OCI-LY1 (cell line): ENCODE measurements at regions not wholly inside any gene's neighbourhood (a gene's known extent, or its start where the extent isn't known, plus 50 kb on each side); places are given as distances from the start of the nearest gene placed in this dataset.

Experiments used
- H2AFZ ChIP-seq: fragments of 200-600 bp; sonication (generic), shearing (Covaris generic); 2 replicates; pipeline ENCODE4 v1.6.0; 2014; ENCODE audit warnings: antibody characterized with exemption, mild to moderate bottlenecking, low read length
- H3F3A ChIP-seq: fragments of 200-600 bp; sonication (generic), shearing (Covaris generic); 2 replicates; pipeline ENCODE4 v1.6.0; 2014; ENCODE audit warnings: mild to moderate bottlenecking, antibody characterized with exemption, low read length, moderate library complexity; ENCODE audit not compliant: insufficient read depth
- H3K27ac ChIP-seq: fragments of 200-600 bp; sonication (generic); 2 replicates; pipeline ENCODE4 v1.5.1; 2014; ENCODE audit warnings: low read length, mixed run types, mild to moderate bottlenecking, low read depth; ENCODE audit not compliant: poor library complexity, severe bottlenecking
- H3K27me3 ChIP-seq: fragments of 200-600 bp; sonication (generic); 2 replicates; pipeline ENCODE4 v1.6.0; 2014; ENCODE audit warnings: antibody characterized with exemption, mild to moderate bottlenecking, low read length, moderate library complexity; ENCODE audit not compliant: insufficient read depth
- H3K36me3 ChIP-seq: fragments of 200-600 bp; sonication (generic); 2 replicates; pipeline ENCODE4 v1.6.1; 2014; ENCODE audit warnings: mild to moderate bottlenecking, antibody characterized with exemption, low read length, moderate library complexity, mixed read lengths; ENCODE audit not compliant: insufficient read depth
- H3K4me1 ChIP-seq: fragments of 200-600 bp; sonication (generic); 2 replicates; pipeline ENCODE4 v1.5.1; 2014; ENCODE audit warnings: mild to moderate bottlenecking, low read length, moderate library complexity; ENCODE audit not compliant: insufficient read depth, severe bottlenecking
- H3K4me2 ChIP-seq: fragments of 200-600 bp; sonication (generic), shearing (Covaris generic); 2 replicates; pipeline ENCODE4 v1.6.1; 2014; ENCODE audit warnings: low read length
- H3K4me3 ChIP-seq: fragments of 200-600 bp; sonication (generic); 2 replicates; pipeline ENCODE4 v1.5.1; 2014; ENCODE audit warnings: low read length, low read depth, mild to moderate bottlenecking, mixed read lengths; ENCODE audit not compliant: poor library complexity, severe bottlenecking
- H3K79me2 ChIP-seq: fragments of 200-600 bp; shearing (Covaris generic); 2 replicates; pipeline ENCODE4 v1.6.1; 2016; ENCODE audit warnings: mixed run types, low read length, mixed read lengths; ENCODE audit not compliant: insufficient read depth
- H3K9ac ChIP-seq: fragments of 200-600 bp; sonication (generic), shearing (Covaris generic); 2 replicates; pipeline ENCODE4 v1.6.1; 2014; ENCODE audit warnings: mild to moderate bottlenecking, low read length, mixed read lengths
- H3K9me2 ChIP-seq: fragments of 200-600 bp; sonication (generic), shearing (Covaris generic); 2 replicates; pipeline ENCODE4 v1.6.1; 2014; ENCODE audit warnings: low read depth, mild to moderate bottlenecking, low read length, mixed read lengths
- H3K9me3 ChIP-seq: fragments of 200-600 bp; shearing (Covaris generic); 2 replicates; pipeline ENCODE4 v1.6.1; 2014; ENCODE audit warnings: low read length, mixed read lengths
- H4K20me1 ChIP-seq: fragments of 200-600 bp; sonication (generic), shearing (Covaris generic); 2 replicates; pipeline ENCODE4 v1.6.0; 2016; ENCODE audit warnings: mild to moderate bottlenecking, low read length; ENCODE audit not compliant: insufficient read depth
- CTCF ChIP-seq: fragments of 200-600 bp; sonication (generic), shearing (Covaris generic); IDR thresholded peaks from 2 replicates; pipeline ENCODE4 v1.5.1; 2017; ENCODE audit warnings: mild to moderate bottlenecking, antibody characterized with exemption, low read length, moderate library complexity, mixed read lengths
- EZH2 ChIP-seq: fragments of 200-600 bp; sonication (generic), shearing (Covaris generic); IDR thresholded peaks from 2 replicates; pipeline ENCODE4 v1.8.0; 2017; ENCODE audit warnings: borderline replicate concordance, mixed run types, mild to moderate bottlenecking, antibody characterized with exemption, low read length, moderate library complexity, mixed read lengths

GRCh38 chr14:31968956-31969698 lies 108.0 kb upstream of the ARHGAP5 start:
- no peak overlapping the region for H3K4me3 ChIP-seq
- H2AFZ ChIP-seq, result no peak overlapping the region
- H3K79me2 ChIP-seq, result no peaks in the 10 kb centered on the region
- H3K36me3 ChIP-seq, result no peaks in the 10 kb centered on the region
- no peak overlapping the region for H3K27ac ChIP-seq
- no peaks in the 10 kb centered on the region for H3K4me1 ChIP-seq
- H4K20me1 ChIP-seq, result no peaks in the 10 kb centered on the region
- no peak for TF ChIP-seq CTCF
- no peaks in the 10 kb centered on the region for H3K9me2 ChIP-seq
- H3F3A ChIP-seq, result no peaks in the 10 kb centered on the region
- H3K9ac ChIP-seq, result no peak overlapping the region
- H3K4me2 ChIP-seq, result no peak overlapping the region
- H3K27me3 ChIP-seq, result no peaks in the 10 kb centered on the region
- H3K9me3 ChIP-seq, result no peaks in the 10 kb centered on the region; the same call in 1 of the 2 replicates

- Histone ChIP-seq H3F3A (no peaks in the 10 kb centered on the region), H3K9ac (no peak overlapping the region), H3K4me3 (no peak overlapping the region), H3K27ac (no peak overlapping the region), H3K9me2 (no peaks in the 10 kb centered on the region), H3K36me3 (no peaks in the 10 kb centered on the region), H3K4me2 (no peak overlapping the region), H2AFZ (no peak overlapping the region), H3K4me1 (no peaks in the 10 kb centered on the region), H3K27me3 (no peaks in the 10 kb centered on the region), H3K79me2 (no peaks in the 10 kb centered on the region), H3K9me3 (no peaks in the 10 kb centered on the region; the same call in 1 of the 2 replicates), H4K20me1 (no peaks in the 10 kb centered on the region)
- TF ChIP-seq EZH2 (no peak), CTCF (no peak)
These were observed 107.3 kb upstream of the ARHGAP5 start for GRCh38 chr14:31969699-31970240.

DNA sequence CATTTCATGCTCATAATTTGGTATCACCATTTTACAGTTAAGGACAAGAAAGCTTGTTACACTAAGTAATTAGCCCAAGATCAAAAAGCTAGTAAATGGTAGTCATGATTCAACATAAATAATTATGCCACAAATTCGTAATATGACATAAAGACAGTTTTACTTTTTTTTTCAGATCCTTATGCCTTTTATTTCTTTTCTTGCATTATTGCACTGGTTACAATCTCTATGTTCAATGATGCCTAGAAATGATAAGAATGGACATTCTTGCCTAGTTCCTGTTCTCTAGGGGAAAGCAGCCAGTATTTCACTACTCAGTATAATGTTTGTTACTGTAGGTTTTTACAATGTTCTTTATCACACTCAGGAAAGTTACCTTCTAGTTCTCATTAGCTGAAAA lies 106.4 kb upstream of the ARHGAP5 start:
- Histone ChIP-seq H4K20me1 (no peaks in the 10 kb centered on the region), H3K27ac (no peak overlapping the region), H3K79me2 (no peaks in the 10 kb centered on the region)

More for the DNA sequence above, 106.4 kb upstream of the ARHGAP5 start:
- H3K9ac ChIP-seq, result no peak overlapping the region
- no peak overlapping the region for H3K4me2 ChIP-seq
- H3F3A ChIP-seq, result no peaks in the 10 kb centered on the region
- no peak overlapping the region for H2AFZ ChIP-seq
- no peaks in the 10 kb centered on the region; the same call in 1 of the 2 replicates for H3K9me3 ChIP-seq
- H3K9me2 ChIP-seq, result no peaks in the 10 kb centered on the region
- TF ChIP-seq EZH2, result no peak
- no peak for TF ChIP-seq CTCF
- no peaks in the 10 kb centered on the region for H3K4me1 ChIP-seq
- no peak overlapping the region for H3K4me3 ChIP-seq
- H3K27me3 ChIP-seq, result no peaks in the 10 kb centered on the region
- no peaks in the 10 kb centered on the region for H3K36me3 ChIP-seq
